Gastroesophageal sphincter (tissue), 4 donors: ENCODE measurements at regions not wholly inside any gene's neighbourhood (a gene's known extent, or its start where the extent isn't known, plus 50 kb on each side); places are given as distances from the start of the nearest gene placed in this dataset.

Experiments used
- ATAC-seq: fragments of 150-250 bp; one replicate; pipeline ENCODE4 v1.9.1; 2016; ENCODE audit warnings: mild to moderate bottlenecking, moderate library complexity
- H3K27ac ChIP-seq, 4 donors: fragments of 200-600 bp; sonication (generic) in 3 of 4; 1 replicate in 3 of 4; 2 replicates in 1 of 4; pipeline ENCODE4 v1.5.1; 2016 to 2019
- H3K27me3 ChIP-seq: fragments of 200-600 bp; sonication (generic); one replicate; pipeline ENCODE4 v1.5.1; 2019
- H3K36me3 ChIP-seq, 2 donors: fragments of 200-600 bp; sonication (generic); one replicate each; pipeline ENCODE4 v1.5.1; 2019; ENCODE audit warnings: control low read depth in 1 of 2
- H3K4me1 ChIP-seq, 3 donors: fragments of 200-600 bp; sonication (generic); 1 replicate in 2 of 3; 2 replicates in 1 of 3; pipeline ENCODE4 v1.5.1; 2016 to 2019; ENCODE audit warnings: control low read depth in 2 of 3
- H3K4me3 ChIP-seq, 2 donors: fragments of 200-600 bp; sonication (generic); one replicate each; pipeline ENCODE4 v1.5.1; 2019; ENCODE audit warnings: mild to moderate bottlenecking in 1 of 2, moderate library complexity in 1 of 2
- H3K9me3 ChIP-seq, 3 donors: fragments of 200-600 bp; sonication (generic); one replicate each; pipeline ENCODE4 v1.5.1; 2017 to 2019; ENCODE audit warnings: control low read depth in 2 of 3
- EP300 ChIP-seq: sonication (generic); formaldehyde crosslinking; IDR thresholded peaks from one replicate; pipeline ENCODE4 v1.6.1; 2017; ENCODE audit warnings: antibody characterized with exemption, mild to moderate bottlenecking
- POLR2A ChIP-seq, 2 donors: fragments of 450-650 bp; IDR thresholded peaks; one replicate each; pipeline ENCODE4 v1.6.1; 2017; ENCODE audit warnings: antibody characterized with exemption in 2 of 2, mild to moderate bottlenecking in 2 of 2, moderate library complexity in 1 of 2
- POLR2AphosphoS5 ChIP-seq: sonication (generic); formaldehyde crosslinking; IDR thresholded peaks from one replicate; pipeline ENCODE4 v1.6.1; 2017; ENCODE audit warnings: antibody characterized with exemption
- WGBS, 2 donors: methylation state at CpG; one replicate each; pipeline ENCODE4 v1.1.5; 2018; ENCODE audit warnings: low coverage in 1 of 2; 5-methylcytosine and 5-hydroxymethylcytosine counted together
- TF ChIP-seq, protein P1 (sequence below), 4 experiments: fragments of 200-600 bp in 2 of 4; fragments of 450-650 bp in 2 of 4; sonication (generic) in 1 of 4; IDR thresholded peaks; one replicate each; pipeline ENCODE4 v1.5.1; 2017 to 2019; ENCODE audit warnings: antibody characterized with exemption in 4 of 4, mild to moderate bottlenecking in 2 of 4, moderate library complexity in 2 of 4

DNA sequence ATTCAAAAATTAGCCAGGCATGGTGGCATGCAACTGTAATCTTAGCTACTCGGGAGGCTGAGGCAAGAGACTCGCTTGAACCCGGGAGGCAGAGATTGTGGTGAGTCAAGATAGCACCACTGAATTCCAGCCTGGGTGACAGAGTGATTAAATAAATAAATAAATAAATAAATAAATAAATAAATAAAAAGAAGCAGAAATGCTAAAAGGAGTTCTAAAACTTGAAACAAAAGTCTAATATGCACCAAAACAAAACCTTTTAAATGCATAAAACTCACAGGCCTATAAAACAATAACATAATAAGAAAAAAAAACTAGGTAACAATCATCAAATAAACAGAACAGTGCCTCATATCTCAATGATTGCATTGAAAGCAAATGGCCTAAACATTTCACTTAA is 1458.9 kb downstream of the AMY1C start:
- ATAC-seq = no peak

DNA sequence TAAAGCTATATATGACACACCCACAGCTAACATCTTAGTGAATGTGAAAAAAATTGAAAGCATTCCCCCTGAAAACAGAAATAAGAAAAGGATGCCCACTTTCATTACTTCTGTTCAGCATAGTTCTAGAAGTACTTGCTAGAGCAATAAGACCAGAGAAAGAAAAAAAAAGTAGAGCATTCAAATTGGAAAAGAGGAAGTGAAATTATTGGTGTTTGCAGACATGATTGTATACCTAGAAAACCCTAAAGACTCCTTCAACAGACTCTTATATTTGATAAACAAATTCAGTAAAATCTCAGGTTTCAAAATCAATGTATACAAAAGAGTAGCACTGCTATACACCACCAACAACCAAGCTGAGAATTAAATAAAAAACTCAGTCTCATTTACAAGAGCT is 1461.0 kb downstream of the AMY1C start:
- ATAC-seq = no peak
- Histone ChIP-seq H3K9me3 (peaks cover 0 to 4% (median 0%) of the 10 kb centered on the region in 3 donors), H3K36me3 (no peaks in the 10 kb centered on the region), H3K4me1 (no peaks in the 10 kb centered on the region), H3K27me3 (no peaks in the 10 kb centered on the region), H3K4me3 (no peak overlapping the region), H3K27ac (no peak overlapping the region)
- TF ChIP-seq, protein P1, sequence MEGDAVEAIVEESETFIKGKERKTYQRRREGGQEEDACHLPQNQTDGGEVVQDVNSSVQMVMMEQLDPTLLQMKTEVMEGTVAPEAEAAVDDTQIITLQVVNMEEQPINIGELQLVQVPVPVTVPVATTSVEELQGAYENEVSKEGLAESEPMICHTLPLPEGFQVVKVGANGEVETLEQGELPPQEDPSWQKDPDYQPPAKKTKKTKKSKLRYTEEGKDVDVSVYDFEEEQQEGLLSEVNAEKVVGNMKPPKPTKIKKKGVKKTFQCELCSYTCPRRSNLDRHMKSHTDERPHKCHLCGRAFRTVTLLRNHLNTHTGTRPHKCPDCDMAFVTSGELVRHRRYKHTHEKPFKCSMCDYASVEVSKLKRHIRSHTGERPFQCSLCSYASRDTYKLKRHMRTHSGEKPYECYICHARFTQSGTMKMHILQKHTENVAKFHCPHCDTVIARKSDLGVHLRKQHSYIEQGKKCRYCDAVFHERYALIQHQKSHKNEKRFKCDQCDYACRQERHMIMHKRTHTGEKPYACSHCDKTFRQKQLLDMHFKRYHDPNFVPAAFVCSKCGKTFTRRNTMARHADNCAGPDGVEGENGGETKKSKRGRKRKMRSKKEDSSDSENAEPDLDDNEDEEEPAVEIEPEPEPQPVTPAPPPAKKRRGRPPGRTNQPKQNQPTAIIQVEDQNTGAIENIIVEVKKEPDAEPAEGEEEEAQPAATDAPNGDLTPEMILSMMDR (IDR thresholded peaks at IDR 0.05) = no peak
- TF ChIP-seq POLR2AphosphoS5 = no peak
- no peak for TF ChIP-seq EP300
- TF ChIP-seq POLR2A (IDR thresholded peaks at IDR 0.05) = no peak

More for the DNA sequence above, 1458.9 kb downstream of the AMY1C start:
- WGBS, 2 donors = 94 to 100% methylated on average over 2 to 3 of the region's 3 CpGs
- H3K4me3 ChIP-seq = no peak overlapping the region
- H3K36me3 ChIP-seq = no peaks in the 10 kb centered on the region
- H3K4me1 ChIP-seq = no peaks in the 10 kb centered on the region
- H3K27ac ChIP-seq = no peak overlapping the region
- TF ChIP-seq EP300 = no peak
- TF ChIP-seq POLR2AphosphoS5 = no peak
- TF ChIP-seq, protein P1 (IDR thresholded peaks at IDR 0.05) = no peak
- no peaks in the 10 kb centered on the region for H3K27me3 ChIP-seq
- H3K9me3 ChIP-seq = peaks cover 0 to 19% (median 0%) of the 10 kb centered on the region in 3 donors

- Histone ChIP-seq H3K9me3 (no peaks in the 10 kb centered on the region), H3K36me3 (no peaks in the 10 kb centered on the region), H3K4me3 (no peak overlapping the region), H3K27ac (no peak overlapping the region), H3K4me1 (no peaks in the 10 kb centered on the region), H3K27me3 (no peaks in the 10 kb centered on the region)
- TF ChIP-seq EP300 (no peak), POLR2AphosphoS5 (no peak), POLR2A (IDR thresholded peaks at IDR 0.05) (no peak)
- TF ChIP-seq, protein P1 (IDR thresholded peaks at IDR 0.05) = no peak
- WGBS, 2 donors = 14 to 23% methylated on average over 1 of the region's 1 CpG
- no peak for ATAC-seq
Observed at GRCh38 chr1:105231378-105231777, 1481.7 kb downstream of the AMY1C start.

- Histone ChIP-seq H3K27ac (no peak overlapping the region), H3K27me3 (no peaks in the 10 kb centered on the region), H3K4me1 (no peaks in the 10 kb centered on the region), H3K36me3 (no peaks in the 10 kb centered on the region), H3K4me3 (no peak overlapping the region), H3K9me3 (no peaks in the 10 kb centered on the region)
- TF ChIP-seq, protein P1 (IDR thresholded peaks at IDR 0.05) = no peak
- TF ChIP-seq POLR2AphosphoS5 (no peak), POLR2A (IDR thresholded peaks at IDR 0.05) (no peak), EP300 (no peak)
- ATAC-seq = no peak
- 22 to 39% methylated on average over 7 of the region's 7 CpGs for WGBS, 2 donors
Observed at GRCh38 chr1:105243411-105243810, 1493.7 kb downstream of the AMY1C start.

- H3K4me3 ChIP-seq = no peak overlapping the region
- no peaks in the 10 kb centered on the region for H3K4me1 ChIP-seq
- no peaks in the 10 kb centered on the region for H3K36me3 ChIP-seq
- no peak overlapping the region for H3K27ac ChIP-seq
- WGBS, 2 donors = 0 to 8% methylated on average over 1 of the region's 1 CpG
- no peaks in the 10 kb centered on the region for H3K27me3 ChIP-seq
- ATAC-seq = no peak
- H3K9me3 ChIP-seq = no peaks in the 10 kb centered on the region
- TF ChIP-seq, protein P1 (IDR thresholded peaks at IDR 0.05) = no peak
- TF ChIP-seq POLR2AphosphoS5 = no peak
Observed at GRCh38 chr1:105243969-105244368, 1494.3 kb downstream of the AMY1C start.
